GM12874 (cell line): ENCODE measurements at regions not wholly inside any gene's neighbourhood (a gene's known extent, or its start where the extent isn't known, plus 50 kb on each side); places are given as distances from the start of the nearest gene placed in this dataset.

Source experiments
- TF ChIP-seq, protein P1 (sequence below): IDR thresholded peaks from 2 replicates; pipeline ENCODE4 v1.5.1; 2011; ENCODE audit warnings: low read depth, mild to moderate bottlenecking, control low read depth, low read length, moderate library complexity; ENCODE audit not compliant: insufficient read depth

DNA sequence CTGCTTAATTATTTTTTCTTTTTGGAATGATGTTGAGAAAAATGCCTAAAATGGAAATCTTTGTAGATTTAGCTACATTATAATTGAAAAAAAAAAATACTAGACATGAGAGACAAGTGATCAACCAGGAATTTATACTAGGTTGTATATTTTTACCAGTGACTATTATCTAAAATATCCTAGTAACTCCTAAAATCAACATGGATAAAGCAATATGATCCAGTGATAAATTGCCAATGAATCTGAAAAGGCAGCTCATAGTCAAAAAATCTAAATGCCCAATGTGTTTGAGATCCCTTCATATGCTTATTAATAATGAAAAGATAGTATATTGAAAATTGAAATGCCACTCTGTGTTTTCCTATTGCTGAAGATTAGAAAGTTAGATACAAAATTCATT, 778.2 kb downstream of the MTRR start:
- TF ChIP-seq, protein P1, sequence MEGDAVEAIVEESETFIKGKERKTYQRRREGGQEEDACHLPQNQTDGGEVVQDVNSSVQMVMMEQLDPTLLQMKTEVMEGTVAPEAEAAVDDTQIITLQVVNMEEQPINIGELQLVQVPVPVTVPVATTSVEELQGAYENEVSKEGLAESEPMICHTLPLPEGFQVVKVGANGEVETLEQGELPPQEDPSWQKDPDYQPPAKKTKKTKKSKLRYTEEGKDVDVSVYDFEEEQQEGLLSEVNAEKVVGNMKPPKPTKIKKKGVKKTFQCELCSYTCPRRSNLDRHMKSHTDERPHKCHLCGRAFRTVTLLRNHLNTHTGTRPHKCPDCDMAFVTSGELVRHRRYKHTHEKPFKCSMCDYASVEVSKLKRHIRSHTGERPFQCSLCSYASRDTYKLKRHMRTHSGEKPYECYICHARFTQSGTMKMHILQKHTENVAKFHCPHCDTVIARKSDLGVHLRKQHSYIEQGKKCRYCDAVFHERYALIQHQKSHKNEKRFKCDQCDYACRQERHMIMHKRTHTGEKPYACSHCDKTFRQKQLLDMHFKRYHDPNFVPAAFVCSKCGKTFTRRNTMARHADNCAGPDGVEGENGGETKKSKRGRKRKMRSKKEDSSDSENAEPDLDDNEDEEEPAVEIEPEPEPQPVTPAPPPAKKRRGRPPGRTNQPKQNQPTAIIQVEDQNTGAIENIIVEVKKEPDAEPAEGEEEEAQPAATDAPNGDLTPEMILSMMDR = no peak

DNA sequence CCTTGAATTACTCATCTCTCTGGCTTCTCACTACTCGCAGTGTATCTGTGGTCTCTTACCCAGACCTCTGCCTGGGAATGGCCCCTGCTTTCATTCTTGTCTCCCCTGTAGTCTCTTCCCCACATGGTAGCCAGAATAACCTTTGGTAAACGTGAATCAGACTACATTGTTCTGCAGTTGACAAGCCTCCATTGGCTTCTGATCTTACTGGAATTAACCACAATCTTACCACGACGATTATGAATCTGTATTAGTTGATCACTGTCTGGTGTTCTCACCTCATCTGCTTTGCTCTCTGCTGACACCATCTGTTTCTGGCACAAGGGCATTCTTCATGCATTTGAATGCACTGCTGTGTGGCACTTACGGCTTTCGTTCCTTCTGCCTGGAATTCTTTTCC, 781.2 kb downstream of the MTRR start:
- TF ChIP-seq, protein P1 = no peak

DNA sequence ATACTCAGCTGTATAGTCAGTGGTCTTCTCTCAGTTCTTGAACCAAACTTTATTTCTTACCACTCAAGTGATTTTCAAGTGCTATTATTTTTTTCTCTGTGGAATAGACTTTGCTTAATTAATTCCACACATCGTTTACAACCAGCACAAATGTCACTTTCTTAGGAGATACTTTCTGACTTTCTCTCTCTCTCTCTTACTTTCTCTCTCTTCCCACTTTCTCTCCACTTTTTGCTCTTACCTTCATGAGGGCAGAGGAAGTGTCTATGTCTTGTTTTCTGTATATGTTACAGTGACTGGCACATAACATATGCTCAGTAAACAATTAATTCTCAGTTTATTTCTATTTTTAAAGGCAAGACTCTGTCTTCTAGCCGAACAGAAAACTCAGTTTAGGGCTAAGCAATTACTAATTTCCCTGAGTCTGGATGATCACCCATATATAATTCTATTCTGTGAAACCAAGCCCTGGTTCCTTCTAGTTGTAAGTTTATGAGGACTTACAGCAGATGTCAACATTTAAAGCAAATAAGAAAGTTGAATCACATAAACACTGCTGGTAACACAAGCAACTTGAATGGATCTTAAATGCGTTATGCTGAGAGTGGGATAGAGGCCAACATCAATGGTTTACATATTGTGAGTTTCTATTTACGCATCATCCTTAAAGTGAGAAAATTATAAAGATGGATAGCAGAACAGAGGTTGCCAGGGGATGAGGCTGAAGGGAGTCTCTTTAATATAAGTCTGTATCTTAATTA, 791.4 kb downstream of the MTRR start:
- TF ChIP-seq, protein P1 = no peak

DNA sequence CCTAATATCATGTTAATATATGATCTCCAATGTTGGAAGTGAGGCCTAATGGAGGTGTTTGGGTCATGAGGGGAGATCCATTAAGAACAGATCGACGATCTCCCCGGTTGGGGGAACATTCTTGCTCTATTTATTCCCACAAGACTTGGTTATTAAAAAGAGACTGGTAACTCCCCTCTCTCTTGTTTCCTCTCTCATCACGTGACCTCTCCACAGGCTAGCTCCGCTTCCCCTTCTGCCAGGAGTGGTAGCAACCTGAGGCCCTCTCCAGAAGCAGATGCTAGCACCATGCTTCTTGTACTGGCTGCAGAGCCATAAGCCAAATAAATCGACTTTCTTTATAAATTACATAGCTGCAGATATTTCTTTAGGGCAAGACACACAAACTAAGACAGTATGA, 794.4 kb downstream of the MTRR start:
- TF ChIP-seq, protein P1 = no peak

DNA sequence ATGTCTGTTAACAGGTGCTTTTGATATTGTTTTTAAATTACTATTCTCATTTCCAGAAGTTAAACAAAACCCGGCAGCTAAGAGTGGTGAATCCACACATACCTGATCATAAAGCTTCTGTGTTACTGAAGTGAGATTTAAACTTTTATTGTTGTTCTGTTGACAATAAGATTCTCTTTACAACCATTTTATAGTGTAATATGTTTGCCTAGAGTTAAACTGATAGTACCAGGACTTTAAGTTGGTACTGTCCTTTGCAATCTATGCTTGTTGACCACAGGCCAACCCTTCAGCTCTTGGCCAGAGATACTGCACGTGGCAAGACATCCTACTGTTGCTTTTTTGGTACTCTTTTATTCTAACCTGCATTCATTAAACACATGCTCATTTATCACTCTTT, 806.2 kb downstream of the MTRR start:
- TF ChIP-seq, protein P1 = no peak

DNA sequence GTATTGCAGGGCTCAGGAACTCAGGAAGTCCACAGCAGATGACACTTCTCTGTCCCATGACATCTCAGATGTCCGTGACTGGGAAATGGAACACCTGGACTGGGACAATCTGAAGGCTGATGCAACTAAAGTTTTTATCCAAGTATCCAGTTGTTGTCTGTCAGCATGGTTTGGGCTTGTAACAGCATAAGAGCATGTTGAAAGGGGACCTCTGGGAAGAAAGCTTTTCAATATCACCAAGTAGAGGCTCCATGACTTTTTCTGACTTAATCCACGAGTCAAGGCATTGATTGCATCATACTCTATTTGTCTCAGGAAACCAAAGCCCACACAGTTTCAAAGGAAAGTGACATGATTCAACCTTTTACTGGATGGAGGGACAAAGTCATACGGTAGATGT, 807.7 kb downstream of the MTRR start:
- TF ChIP-seq, protein P1 = no peak

DNA sequence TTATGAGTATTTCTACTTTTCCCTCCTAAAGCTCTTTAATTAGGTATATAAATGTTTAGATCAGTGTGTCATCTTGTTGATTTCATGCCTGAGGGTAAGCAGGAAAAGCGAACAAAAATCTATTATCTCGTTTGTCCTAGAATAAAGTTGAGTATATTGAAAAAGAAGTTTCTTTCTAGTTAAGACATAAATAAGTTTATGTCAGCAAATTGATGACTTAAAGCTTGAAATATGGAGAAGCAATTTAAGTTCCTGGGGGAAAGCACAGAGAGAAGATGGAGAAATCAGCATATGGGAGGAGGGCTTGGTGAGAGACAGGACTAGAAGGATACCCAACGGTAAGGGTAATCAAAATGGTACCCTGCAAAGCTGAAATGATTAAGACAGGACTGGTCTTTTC, 813.4 kb downstream of the MTRR start:
- TF ChIP-seq, protein P1 = no peak
